Renal cortical epithelial cell (primary cell): ENCODE measurements at regions not wholly inside any gene's neighbourhood (a gene's known extent, or its start where the extent isn't known, plus 50 kb on each side); places are given as distances from the start of the nearest gene placed in this dataset.
"Not testable (repeated sequence)": the region's sequence is repeated elsewhere in the genome, so short reads cannot be mapped to it uniquely, and the experiment has no call there.

Source experiments
- DNase-seq: peaks from one replicate; pipeline ENCODE4 v3.0.0-alpha.2; 2011; ENCODE audit warnings: low read depth

DNA sequence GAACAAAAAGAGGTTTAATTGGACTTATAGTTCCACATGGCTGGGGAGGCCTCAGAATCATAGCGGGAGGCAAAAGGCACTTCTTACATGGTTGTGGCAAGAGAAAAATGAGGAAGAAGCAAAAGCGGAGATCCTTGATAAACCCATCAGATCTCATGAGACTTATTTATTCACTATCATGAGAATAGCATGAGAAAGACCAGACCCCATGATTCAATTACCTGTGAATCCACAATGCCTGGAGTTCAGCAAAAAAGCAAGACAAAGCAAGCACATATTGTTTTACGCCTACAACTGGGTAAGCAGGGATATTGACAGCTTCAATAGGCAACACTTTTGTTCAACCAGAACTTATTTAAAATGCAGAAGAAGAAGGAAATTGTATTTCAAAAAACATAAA lies 218.2 kb downstream of the RPL10L start:
- DNase-seq = no peak

DNA sequence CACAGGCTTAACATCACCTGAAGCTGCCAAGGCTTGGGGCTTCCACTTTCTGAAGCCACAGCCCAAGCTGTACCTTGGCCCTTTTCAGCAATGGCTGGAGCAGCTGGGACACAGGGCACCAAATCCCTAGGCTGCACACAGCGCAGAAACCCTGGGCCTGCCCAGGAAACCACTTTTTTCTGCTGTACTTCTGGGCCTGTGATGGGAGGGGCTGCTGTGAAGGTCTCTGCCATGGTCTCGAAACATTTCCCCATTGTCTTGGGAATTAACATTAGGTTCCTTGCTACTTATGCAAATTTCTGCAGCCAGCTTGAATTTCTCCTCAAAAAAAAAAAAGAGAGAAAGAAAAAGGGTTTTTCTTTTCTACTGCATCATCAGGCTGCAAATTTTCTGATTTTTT lies 219.1 kb downstream of the RPL10L start:
- DNase-seq = no peak

DNA sequence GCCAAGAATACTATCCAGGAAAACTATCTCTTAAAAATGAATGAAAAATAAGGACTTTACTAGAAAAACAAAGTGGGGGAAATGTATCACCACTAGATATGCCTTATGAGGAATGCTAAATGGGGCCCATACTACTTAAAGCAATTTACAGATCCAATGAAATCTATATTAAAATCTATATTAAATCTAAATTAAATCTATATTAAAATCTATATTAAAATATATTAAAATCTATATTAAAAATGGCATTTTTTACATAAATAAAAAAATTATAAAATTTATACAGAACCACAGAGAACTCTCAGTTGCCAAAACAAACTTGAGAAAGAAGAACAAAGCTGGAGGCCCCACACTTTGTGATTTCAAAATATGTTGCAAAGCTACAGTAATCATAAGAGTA lies 234.5 kb downstream of the RPL10L start:
- DNase-seq = no peak

DNA sequence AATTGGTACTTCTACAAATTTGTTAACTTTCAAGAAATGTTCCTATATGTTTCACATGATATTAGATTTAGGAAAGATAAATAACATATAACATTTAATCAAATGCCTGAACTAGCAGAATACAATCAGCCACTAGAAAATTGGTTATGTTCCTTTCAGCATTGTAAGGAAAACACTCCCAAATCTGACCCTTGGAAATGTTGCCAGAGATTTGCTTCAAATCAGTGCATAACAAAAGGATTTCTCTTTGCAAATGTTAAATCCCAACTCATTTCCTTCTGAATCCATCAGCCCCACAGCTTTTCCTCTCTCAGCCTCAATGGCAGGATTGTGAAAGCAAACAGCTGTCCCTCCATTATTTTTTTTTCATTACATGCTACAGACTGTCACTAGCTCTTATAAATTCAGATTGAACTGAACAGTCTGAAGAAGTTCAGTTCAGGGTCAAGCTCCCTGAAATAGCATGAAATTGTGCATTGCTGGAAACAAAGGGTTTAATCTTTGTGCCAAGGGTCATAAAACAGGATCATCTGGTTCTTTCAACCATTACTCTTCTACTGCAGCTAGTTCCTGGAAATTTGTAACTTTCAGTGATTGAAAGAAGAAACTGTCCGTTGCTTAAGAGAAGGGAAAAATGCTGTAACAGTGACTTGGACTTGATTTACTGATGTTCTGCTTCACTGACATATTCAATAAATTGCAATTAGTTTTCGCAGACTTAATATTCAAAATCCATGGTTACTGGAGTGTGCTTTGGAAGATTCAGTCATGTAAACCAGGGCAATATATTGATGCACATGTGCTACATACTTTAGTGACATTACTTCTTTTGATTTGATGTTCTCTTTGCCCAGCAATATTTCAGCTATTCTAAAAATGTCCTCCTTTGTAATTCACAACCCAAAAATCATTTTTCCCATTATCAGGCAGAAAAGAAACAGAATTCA lies 246.4 kb downstream of the RPL10L start:
- peak; percentile 73 for DNase-seq

DNA sequence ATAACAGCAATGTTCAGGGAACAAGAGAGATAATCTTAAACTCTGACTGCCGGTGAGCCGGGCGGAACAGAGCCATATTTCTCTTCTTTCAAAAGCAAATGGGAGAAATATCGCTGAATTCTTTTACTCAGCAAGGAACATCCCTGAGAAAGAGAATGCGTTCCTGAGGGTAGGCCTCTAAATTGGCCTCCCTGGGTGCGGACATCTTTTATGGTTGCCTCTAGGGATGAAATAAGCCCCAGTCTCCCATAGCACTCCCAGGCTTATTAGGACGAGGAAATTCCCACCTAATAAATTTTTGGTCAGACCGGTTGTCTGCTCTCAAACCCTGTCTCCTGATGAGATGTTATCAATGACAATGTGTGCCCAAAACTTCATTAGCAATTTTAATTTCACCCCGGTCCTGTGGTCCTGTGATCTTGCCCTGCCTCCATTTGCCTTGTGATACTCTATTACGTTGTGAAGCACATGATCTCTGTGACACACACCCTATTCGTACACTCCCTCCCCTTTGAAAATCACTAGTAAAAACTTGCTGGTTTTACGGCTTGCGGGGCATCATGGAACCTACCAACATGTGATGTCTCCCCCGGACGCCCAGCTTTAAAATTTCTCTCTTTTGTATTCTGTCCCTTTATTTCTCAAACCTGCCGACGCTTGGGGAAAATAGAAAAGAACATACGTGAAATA lies 249.4 kb downstream of the RPL10L start:
- DNase-seq = not testable (repeated sequence)

DNA sequence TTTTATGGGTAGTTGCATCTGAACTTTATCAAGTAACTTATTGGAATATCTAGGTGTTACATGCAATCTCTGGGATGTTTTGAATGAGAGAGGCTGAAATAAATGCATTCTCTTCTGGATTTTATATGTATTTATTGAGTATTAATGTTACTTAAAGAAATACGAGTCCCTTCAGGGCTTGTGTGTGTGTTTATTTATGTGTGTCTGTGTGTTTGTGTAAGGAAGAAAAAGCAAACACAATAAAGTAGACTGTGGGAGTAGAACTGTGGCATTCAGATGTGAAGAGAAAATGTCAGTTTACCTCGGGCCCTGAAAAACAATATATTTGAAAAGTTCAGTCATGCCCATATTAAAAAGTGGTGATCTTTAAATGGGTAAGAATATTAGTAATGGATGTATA lies 250.5 kb downstream of the RPL10L start:
- DNase-seq = no peak

DNA sequence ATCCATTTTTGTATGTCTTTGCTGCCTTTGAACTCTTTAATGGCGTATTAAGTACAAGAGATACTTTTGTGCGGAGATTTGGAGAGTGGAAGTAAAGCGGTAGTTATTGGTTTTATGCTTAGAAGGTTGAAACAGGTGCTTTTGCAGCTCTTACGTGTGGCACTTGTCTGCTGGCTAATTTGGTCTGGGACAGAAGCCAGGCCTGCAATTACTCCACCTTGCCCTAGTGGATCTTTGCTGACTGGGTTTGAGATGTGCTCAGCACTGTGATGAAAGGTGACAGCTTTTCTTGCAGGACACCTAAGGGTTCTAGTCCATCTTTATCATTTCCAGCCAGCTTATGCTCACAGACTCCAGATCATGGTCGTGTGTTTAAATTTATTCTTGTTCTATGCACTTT lies 252.5 kb downstream of the RPL10L start:
- no peak for DNase-seq

DNA sequence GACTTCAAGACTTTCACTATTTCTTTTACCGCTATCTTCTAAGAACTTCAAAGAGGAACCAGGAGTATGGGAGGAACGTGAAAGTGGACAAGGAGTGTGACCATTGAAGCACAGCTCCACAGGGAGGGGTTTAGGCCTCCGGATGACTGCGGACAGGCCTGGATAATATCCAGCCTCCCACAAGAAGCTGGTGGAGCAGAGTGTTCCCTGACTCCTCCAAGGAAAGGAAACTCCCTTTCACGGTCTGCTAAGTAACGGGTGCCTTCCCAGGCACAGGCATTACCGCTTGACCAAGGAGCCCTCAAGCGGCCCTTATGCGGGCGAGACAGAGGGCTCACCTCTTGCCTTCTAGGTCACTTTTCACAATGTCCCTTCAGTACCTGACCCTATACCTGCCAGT lies 267.0 kb downstream of the RPL10L start:
- DNase-seq = peak; percentile 72

DNA sequence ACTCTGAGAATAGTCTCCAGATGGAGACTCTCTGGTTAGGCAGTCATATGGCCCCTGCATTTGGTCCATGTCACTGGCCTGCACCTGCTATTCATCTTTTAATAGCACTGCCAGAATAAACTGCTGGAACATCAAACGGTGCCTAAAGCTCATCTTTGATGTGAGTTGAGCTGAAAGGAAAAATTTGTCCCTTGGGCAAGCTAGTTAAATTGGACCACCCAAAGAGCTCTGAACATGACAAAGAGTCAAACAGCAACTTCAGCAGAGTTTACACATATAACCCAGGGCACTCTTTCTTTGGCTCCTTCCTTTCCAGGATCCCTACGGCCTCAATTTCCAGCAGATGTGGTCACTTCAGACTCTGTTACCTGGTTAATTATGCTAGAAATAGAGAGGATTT lies 269.9 kb downstream of the RPL10L start:
- no peak for DNase-seq

DNA sequence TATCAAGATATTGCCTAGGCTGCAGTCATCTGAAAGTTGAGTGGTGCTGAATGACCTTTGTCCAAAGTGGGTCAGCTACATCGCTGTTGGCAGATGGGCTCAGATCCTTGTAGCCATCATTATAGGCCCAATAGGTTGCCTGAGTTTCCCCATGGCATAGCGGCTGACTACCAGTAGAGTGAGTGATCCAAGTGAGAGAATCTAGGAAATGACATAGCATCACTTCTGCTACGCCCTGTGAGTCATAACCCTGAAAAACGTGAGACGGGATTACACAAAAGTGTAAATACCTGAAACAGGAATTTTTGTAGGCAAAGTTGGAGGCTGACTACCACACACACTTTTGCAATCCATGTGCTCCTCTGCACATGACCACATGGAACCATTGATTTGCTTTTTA lies 273.3 kb downstream of the RPL10L start:
- DNase-seq = no peak

DNA sequence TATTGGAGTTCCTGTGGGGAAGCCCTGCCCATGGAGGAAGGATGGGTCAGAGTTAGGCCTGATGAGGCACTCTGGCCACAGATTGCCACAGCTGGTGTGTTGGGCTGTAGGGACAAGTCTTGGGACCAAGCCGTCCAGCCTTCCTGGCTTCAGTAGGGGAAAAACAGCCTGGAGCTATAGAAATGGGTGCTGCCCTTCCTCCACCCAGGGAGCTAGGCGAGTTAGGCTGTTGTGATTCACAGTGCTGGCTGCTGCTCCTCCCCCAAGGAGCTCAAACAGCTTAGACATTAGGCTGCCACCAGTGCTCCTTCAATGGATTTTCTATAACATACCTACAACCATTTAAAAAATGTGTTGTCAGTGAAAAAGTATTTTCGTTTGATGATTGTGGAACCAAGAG lies 274.3 kb downstream of the RPL10L start:
- DNase-seq = no peak

DNA sequence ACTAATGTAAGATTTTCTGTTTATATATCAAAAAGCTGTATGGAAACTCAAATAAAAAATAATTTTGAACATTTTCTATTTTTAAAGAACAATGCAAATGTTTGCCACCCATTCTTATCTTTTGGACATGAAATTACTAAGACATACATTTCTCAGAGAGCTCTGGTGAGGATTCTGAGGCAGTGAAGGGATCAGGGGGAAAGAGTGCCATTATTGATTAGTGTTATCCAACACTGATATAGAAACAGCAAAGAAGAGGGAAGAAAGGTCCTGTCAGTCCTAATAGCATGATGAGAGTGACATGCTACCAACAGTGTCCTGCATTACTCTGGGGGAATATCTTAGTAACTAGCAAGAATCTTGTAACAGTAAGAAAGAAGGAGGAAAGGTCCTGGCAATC lies 282.2 kb downstream of the RPL10L start:
- no peak for DNase-seq

DNA sequence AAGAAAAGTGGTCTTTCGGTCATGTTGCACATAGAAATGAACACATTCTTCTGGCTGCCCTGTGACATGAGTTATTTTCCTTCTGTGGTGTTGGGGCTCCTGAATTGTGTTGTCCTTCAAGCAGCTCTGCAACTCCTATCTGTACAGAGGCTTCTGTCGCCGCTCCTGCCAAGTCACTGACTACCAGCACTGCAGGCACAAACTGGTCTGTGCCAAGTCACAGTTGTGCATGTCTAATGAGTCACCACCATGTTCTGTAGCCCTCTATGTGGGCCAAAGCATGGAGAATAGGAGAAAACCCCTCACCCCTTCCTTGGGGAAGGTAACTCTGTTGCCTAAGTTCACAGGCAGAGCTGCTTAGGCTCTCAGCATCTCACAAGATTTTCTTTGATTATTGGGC lies 283.3 kb downstream of the RPL10L start:
- DNase-seq = no peak

DNA sequence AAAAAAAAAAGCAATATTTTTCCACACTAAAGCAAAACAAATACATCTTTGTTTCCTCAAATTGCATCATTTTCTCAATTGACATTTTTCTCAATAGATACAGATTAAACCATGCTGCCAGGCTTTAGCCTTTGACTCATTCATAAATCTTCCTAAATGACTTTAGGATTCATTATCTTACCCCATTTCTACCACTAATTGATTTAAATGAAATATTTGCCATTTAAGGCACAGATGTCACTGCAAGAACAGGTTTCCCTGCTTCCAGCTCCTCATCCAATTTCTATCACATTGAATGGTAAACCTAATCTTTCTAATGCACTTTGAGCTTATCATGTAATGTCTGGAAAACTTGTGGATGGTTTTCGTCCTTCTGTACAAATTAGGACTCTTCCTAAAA lies 298.7 kb downstream of the RPL10L start:
- DNase-seq = no peak

DNA sequence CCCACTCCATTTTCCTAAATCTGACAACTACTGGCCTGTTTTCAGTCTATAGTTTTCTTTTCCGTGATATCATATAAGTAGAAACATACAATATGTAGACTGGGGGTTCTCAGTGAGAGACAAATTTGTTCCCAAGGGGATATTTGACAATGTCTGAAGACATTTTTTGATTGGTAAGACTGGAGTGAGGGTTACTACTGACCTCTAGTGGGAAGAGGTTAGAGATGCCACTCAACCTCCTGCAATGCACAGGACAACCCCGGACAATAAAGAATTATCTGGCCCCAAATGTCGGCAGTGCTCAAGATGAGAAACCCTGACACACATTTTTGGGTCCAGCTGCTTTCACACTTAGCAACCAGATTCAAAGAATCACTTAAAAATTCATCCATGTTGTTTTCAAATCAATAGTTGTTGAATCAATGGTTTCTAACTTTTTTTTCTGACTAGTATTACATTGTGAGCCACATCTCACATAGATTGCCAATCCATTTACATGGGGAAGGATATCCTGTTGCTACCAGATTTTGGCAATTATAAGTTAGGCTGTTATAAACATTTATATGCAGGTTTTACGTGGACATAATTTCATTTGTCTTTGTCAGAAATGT lies 307.1 kb downstream of the RPL10L start:
- peak; percentile 43 for DNase-seq

DNA sequence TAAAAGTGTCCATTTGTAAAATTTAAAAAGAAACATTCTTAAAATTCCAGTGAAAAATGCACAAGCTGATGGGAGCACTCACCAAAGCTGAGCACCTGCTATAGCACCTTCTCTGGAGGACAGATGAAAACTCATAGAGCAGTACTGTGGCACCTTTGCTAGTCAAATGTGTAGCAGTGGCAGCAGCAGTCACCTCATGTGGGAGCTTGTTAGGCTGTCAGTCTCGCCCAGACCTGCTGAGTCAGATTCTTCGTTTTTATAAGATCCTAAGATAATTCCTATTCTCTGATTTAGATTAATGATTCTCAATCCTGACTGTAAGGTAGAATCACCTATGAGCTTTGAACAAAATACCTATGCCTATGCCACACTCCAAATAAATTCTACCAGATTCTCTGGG lies 325.8 kb downstream of the RPL10L start:
- DNase-seq = no peak

DNA sequence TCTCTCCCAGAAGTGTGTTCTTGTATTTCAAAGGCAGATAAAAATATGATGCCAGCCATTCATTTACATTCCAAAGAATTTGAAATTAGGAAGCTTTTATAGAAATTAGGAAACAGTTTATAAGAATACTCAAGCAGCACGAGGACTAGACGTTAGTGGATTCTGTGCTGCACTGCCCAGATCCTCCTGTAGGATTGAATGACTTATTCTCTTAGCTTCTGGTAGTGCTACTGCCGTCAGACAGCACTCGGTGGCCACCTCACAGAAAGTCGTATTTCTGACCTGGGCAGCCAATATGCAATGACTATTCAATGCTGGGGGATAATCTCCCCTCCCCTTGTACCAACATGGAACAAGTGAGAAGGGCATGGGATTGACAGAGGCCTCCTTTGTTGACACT lies 326.4 kb downstream of the RPL10L start:
- no peak for DNase-seq

DNA sequence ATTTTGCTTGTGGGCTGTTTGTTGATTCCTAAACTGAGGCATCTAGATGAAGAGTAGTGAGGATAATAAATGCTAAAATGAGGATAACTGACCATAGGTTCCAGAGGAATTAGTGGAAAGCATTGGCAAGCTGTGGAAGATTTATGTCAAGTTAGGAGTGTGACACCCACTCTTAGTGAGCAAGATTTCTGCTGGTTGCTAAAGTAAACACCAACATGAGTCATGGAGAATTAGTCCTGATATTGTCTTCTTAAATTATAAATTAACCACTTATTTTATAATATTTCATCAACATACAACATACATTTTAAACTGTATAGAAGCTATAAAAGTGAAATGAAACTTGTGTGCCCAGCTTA lies 328.2 kb downstream of the RPL10L start:
- DNase-seq = peak; percentile 36

DNA sequence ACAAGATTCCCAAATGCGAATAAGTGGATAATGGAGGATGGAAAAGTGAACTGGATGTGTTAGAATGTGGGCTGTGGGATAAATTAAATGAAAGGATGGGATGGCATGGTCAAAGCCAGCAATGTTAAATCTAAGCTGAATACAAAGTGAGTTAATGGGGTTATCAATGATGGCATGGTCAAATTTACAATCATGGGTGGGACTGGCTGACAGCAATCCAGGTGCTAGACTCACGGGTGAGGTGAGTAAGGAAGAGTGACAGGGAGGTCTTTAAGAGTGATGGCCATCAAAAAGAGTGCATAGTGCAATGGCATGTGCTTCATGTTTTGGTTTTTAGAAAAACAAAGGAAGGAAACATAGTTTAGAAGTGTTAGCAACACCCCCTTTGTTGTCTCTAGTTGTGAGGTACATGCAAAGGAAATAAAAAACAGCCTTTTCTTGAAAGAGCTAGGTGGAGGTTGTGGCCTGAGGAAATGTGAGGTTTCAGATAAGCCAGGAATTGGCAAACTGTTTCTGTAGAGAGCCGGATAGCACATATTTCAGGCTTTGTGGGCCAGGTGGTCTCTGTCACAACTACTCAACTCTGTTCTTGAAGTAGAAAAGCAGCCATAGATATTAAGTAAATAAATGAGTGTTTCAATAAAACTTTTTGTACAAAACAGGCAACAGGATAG lies 328.7 kb downstream of the RPL10L start:
- DNase-seq = no peak

DNA sequence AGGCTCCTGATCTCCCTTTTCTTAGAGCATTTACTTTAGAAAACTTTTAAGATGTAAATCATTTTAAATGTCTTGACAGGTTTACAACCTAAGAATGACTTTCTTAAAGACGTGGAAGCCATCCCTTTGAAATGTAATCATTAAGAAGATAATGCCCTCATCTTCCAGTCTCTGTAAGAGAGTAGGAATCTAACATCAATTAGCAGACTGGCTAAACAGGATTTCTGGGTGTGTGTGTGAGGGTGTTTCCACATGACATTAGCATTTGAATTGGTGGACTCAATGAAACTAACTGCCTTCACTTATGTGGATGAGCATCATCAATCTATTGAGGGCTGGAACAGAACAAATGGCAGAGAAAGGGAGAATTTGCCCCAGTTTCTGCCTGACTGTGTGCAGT lies 329.5 kb downstream of the RPL10L start:
- DNase-seq = no peak

DNA sequence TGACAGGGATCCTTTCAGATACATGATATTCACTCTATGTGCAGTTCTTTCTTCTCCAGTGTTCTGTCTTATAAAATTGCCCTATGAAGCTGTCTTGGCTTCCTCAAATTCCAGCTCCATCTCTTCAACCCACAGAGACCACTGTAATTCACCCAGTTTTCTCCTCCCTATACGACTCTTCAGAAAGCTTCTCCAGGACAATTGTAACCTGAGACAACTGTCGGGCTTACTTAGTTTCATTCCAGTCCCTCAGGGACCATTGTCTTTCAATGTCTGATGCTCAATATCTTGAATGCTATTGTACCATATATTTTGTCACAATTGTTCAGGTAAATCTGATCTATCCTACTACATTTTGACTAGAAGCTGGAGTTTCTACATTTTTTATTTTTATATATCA lies 345.3 kb downstream of the RPL10L start:
- no peak for DNase-seq

DNA sequence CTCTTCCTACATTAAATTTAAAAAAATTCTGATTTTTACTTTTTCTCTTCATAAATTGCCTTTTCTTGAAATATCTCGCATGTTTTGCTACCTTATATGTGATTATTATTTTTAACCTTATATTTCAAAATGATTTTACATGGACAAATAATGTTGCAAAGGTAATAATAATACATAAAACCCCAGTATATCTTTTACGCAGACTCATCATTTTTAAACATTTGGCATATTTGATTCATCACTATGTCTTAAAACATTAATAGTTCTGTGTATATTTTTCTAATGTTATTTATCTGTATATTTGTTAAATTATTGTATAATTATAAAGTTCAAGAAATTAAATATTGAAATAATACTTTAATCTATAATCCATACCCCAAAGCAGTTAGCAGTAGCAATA lies 350.8 kb downstream of the RPL10L start:
- DNase-seq = no peak
